IMR-90 (cell line): ENCODE measurements at regions not wholly inside any gene's neighbourhood (a gene's known extent, or its start where the extent isn't known, plus 50 kb on each side); places are given as distances from the start of the nearest gene placed in this dataset.

Experiments used
- ATAC-seq: fragments of 200-7000 bp; cut with Tn5 transposase; 2 replicates; pipeline ENCODE4 v1.9.1; 2020; ENCODE audit warnings: low read depth, mild to moderate bottlenecking, moderate library complexity
- BruUV-seq: library from RNA; stranded (reverse); fragments of 400-500 nt; replicated peaks from 2 replicates; lab custom pipeline; 2021; lab: Mats Ljungman, UMichigan
- CTCF ChIA-PET: fragments of 300-600 bp; formaldehyde crosslinking; extraction: SDS; loops from one replicate; lab custom pipeline; 2021; ENCODE audit warnings: antibody characterized with exemption; lab: Yijun Ruan, JAX
- POLR2A ChIA-PET: fragments of 300-600 bp; sonication (Branson Sonifier 250); formaldehyde crosslinking; loops from one replicate; lab custom pipeline; 2022; ENCODE audit warnings: antibody characterized with exemption; ENCODE audit not compliant: unreplicated experiment; lab: Charles Lee
- DNase-seq: peaks from one replicate; pipeline ENCODE4 v3.0.0; 2013
- H2AFZ ChIP-seq: replicated peaks from 2 replicates; pipeline ENCODE3; 2013; ENCODE audit warnings: low read length, mild to moderate bottlenecking; ENCODE audit not compliant: poor library complexity
- H2AK5ac ChIP-seq: 2 replicates; pipeline ENCODE4 v1.6.1; 2013; ENCODE audit warnings: low read depth, low read length, inconsistent platforms
- H2AK9ac ChIP-seq: replicated peaks from 2 replicates; pipeline ENCODE3; 2013; ENCODE audit warnings: mild to moderate bottlenecking, low read depth, low read length, moderate library complexity; ENCODE audit not compliant: poor library complexity
- H2BK120ac ChIP-seq: 2 replicates; pipeline ENCODE4 v1.6.1; 2013; ENCODE audit warnings: low read depth, low read length, inconsistent platforms
- H2BK15ac ChIP-seq: 3 replicates; pipeline ENCODE4 v1.6.1; 2013; ENCODE audit warnings: low read depth, low read length, inconsistent platforms
- H2BK20ac ChIP-seq: 2 replicates; pipeline ENCODE4 v1.6.1; 2013; ENCODE audit warnings: low read depth, mild to moderate bottlenecking, inconsistent platforms, low read length, moderate library complexity
- H2BK5ac ChIP-seq: 2 replicates; pipeline ENCODE4 v1.6.1; 2013; ENCODE audit warnings: mild to moderate bottlenecking, low read depth, low read length, inconsistent platforms; ENCODE audit not compliant: poor library complexity, severe bottlenecking
- H3K14ac ChIP-seq: replicated peaks from 2 replicates; pipeline ENCODE4 v1.6.1; 2013; ENCODE audit warnings: low read depth, low read length, inconsistent platforms
- H3K18ac ChIP-seq: 2 replicates; pipeline ENCODE4 v1.6.1; 2013; ENCODE audit warnings: low read depth, low read length, control low read depth
- H3K23ac ChIP-seq: 2 replicates; pipeline ENCODE4 v1.6.1; 2013; ENCODE audit warnings: low read depth, low read length, inconsistent platforms
- H3K27ac ChIP-seq: 2 replicates; pipeline ENCODE4 v1.5.1; 2013; ENCODE audit warnings: mild to moderate bottlenecking, control low read depth, low read length; ENCODE audit not compliant: insufficient read depth
- H3K27me3 ChIP-seq: 2 replicates; pipeline ENCODE4 v1.6.1; 2013; ENCODE audit warnings: low read length; ENCODE audit not compliant: control insufficient read depth, insufficient read depth
- H3K36me3 ChIP-seq: 2 replicates; pipeline ENCODE4 v1.6.1; 2013; ENCODE audit warnings: low read length, mixed read lengths; ENCODE audit not compliant: control insufficient read depth, insufficient read depth
- H3K4ac ChIP-seq: 2 replicates; pipeline ENCODE4 v1.6.1; 2013; ENCODE audit warnings: low read depth, low read length, inconsistent platforms
- H3K4me1 ChIP-seq: 2 replicates; pipeline ENCODE4 v1.6.1; 2013; ENCODE audit warnings: low read length, mixed read lengths; ENCODE audit not compliant: control insufficient read depth, insufficient read depth
- H3K4me2 ChIP-seq: 2 replicates; pipeline ENCODE4 v1.6.1; 2013; ENCODE audit warnings: low read depth, mild to moderate bottlenecking, control low read depth, low read length, moderate library complexity
- H3K4me3 ChIP-seq: 2 replicates; pipeline ENCODE4 v1.5.1; 2013; ENCODE audit warnings: low read depth, mild to moderate bottlenecking, control low read depth, low read length, moderate library complexity; ENCODE audit not compliant: insufficient read depth
- H3K56ac ChIP-seq: 2 replicates; pipeline ENCODE4 v1.6.1; 2013; ENCODE audit warnings: low read length, inconsistent platforms; ENCODE audit not compliant: insufficient read depth; ENCODE audit errors: extremely low read depth
- H3K79me1 ChIP-seq, 2 experiments: 2 replicates each; pipeline ENCODE4 v1.6.1; 2013; ENCODE audit warnings: low read length in 2 of 2, inconsistent platforms in 1 of 2, low read depth in 1 of 2
- H3K9ac ChIP-seq: 2 replicates; pipeline ENCODE4 v1.6.1; 2013; ENCODE audit warnings: low read depth, low read length, control low read depth
- H3K9me1 ChIP-seq: 2 replicates; pipeline ENCODE4 v1.6.1; 2013; ENCODE audit warnings: low read length, inconsistent platforms; ENCODE audit not compliant: insufficient read depth
- H3K9me3 ChIP-seq: 2 replicates; pipeline ENCODE4 v1.6.1; 2013; ENCODE audit warnings: low read length; ENCODE audit not compliant: control insufficient read depth, insufficient read depth
- H4K20me1 ChIP-seq: 2 replicates; pipeline ENCODE4 v1.6.1; 2013; ENCODE audit warnings: low read length, inconsistent platforms; ENCODE audit not compliant: insufficient read depth
- H4K5ac ChIP-seq: 2 replicates; pipeline ENCODE4 v1.6.1; 2013; ENCODE audit warnings: mild to moderate bottlenecking, low read depth, low read length, control low read depth
- H4K8ac ChIP-seq, 2 experiments: 2 replicates each; pipeline ENCODE4 v1.6.1; 2013; ENCODE audit warnings: low read depth in 2 of 2, low read length in 2 of 2, control low read depth in 1 of 2, inconsistent platforms in 1 of 2
- H4K91ac ChIP-seq: 2 replicates; pipeline ENCODE4 v1.6.1; 2013; ENCODE audit warnings: low read depth, low read length, inconsistent platforms; ENCODE audit not compliant: insufficient read depth
- RAD21 ChIP-seq: IDR thresholded peaks from 2 replicates; pipeline ENCODE4 v1.6.1; 2012; ENCODE audit warnings: low read length, improper control_type of control experiment
- whole genome bisulfite sequencing, 2 experiments: methylation state at CpG; one replicate each; pipeline versions ENCODE4 v1.1.5 to v1.1.7; 2013; ENCODE audit warnings: missing lambda C conversion rate in 2 of 2; ENCODE audit not compliant: insufficient read length in 1 of 2; ENCODE audit errors: extremely low coverage in 2 of 2; 5-methylcytosine and 5-hydroxymethylcytosine counted together
- dilution Hi-C: fragments of 300-500 bp; cut with HindIII; formaldehyde crosslinking; loops from one replicate; pipeline ENCODE4 v1.14.3; 2018; ENCODE audit warnings: low sequenced_read_pairs; ENCODE audit not compliant: unreplicated experiment
- in situ Hi-C: fragments of 300-500 bp; cut with MboI; formaldehyde crosslinking; loops from 3 replicates; pipeline ENCODE4 v1.14.3; 2019; ENCODE audit warnings: low sequenced_read_pairs, inconsistent platforms, mixed read lengths
- intact Hi-C: fragments of 100-400 bp; cut with micrococcal nuclease; formaldehyde crosslinking; loops from 2 replicates; pipeline ENCODE4 v1.10.0; 2022
- TF ChIP-seq, protein P1 (sequence below): fragments of 150-350 bp; IDR thresholded peaks from 2 replicates; pipeline ENCODE4 v1.6.1; 2016; ENCODE audit warnings: low read depth, mild to moderate bottlenecking, low read length, moderate library complexity, borderline replicate concordance

- in situ Hi-C loops: no loop called here
- H4K8ac ChIP-seq: no peak overlapping the region
These were observed 52.6 kb upstream of the CD82 start for GRCh38 chr11:44512818-44513217.

More at GRCh38 chr11:44512818-44513217, 52.6 kb upstream of the CD82 start:
- Histone ChIP-seq H2AFZ (no peak overlapping the region), H3K9me3 (0 out of 2 replicates have a peak, but pooled peaks cover under 1% of the 10 kb centered on the region), H3K36me3 (no peaks in the 10 kb centered on the region), H3K9ac (no peak overlapping the region), H3K9me1 (no peaks in the 10 kb centered on the region), H2AK9ac (no peak overlapping the region), H3K4me2 (no peak overlapping the region), H3K14ac (no peak overlapping the region), H2AK5ac (no peak overlapping the region), H3K4me1 (no peaks in the 10 kb centered on the region), H3K27me3 (peaks cover 39% of the 10 kb centered on the region), H2BK5ac (no peak overlapping the region), H2BK15ac (no peak overlapping the region), H2BK20ac (no peak overlapping the region), H3K4me3 (no peak overlapping the region), H3K23ac (no peak overlapping the region), H2BK120ac (no peak overlapping the region), H4K5ac (no peak overlapping the region), H4K91ac (no peak overlapping the region), H3K4ac (no peak overlapping the region), H4K20me1 (no peaks in the 10 kb centered on the region), H3K27ac (no peak overlapping the region), H3K79me1 (no peaks in the 10 kb centered on the region), H3K18ac (no peak overlapping the region), H3K56ac (no peak overlapping the region)
- WGBS, 2 experiments: no CpG with 5 or more reads among the region's 12 CpGs
- intact Hi-C loops: no loop called here
- ChIA-PET POLR2A (no interaction called here), CTCF (no interaction called here)
- ATAC-seq (no peak), DNase-seq (no peak)
- dilution Hi-C loops: no loop called here
- no peak for TF ChIP-seq RAD21
- TF ChIP-seq, protein P1, sequence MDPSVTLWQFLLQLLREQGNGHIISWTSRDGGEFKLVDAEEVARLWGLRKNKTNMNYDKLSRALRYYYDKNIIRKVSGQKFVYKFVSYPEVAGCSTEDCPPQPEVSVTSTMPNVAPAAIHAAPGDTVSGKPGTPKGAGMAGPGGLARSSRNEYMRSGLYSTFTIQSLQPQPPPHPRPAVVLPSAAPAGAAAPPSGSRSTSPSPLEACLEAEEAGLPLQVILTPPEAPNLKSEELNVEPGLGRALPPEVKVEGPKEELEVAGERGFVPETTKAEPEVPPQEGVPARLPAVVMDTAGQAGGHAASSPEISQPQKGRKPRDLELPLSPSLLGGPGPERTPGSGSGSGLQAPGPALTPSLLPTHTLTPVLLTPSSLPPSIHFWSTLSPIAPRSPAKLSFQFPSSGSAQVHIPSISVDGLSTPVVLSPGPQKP: no peak
- no TSS peak for BruUV-seq
